HEK293 (cell line): ENCODE measurements at regions not wholly inside any gene's neighbourhood (a gene's known extent, or its start where the extent isn't known, plus 50 kb on each side); places are given as distances from the start of the nearest gene placed in this dataset.
A peak's percentile ranks its signal among the peaks of the same experiment; 100 is the strongest.
"Not testable (repeated sequence)": the region's sequence is repeated elsewhere in the genome, so short reads cannot be mapped to it uniquely, and the experiment has no call there.

ENCODE experiments used
- CTCF ChIA-PET: fragments of 350-600 bp; formaldehyde crosslinking; extraction: SDS; loops from one replicate; lab custom pipeline; 2021; ENCODE audit warnings: antibody characterized with exemption; lab: Yijun Ruan, JAX
- POLR2A ChIA-PET: fragments of 300-600 bp; formaldehyde crosslinking; extraction: SDS; loops from one replicate; lab custom pipeline; 2020; ENCODE audit warnings: antibody characterized with exemption, inconsistent platforms; lab: Yijun Ruan, JAX
- H3K27ac ChIP-seq: fragments of 200-500 bp; sonication (Bioruptor generic); 2 replicates; pipeline ENCODE4 v1.5.1; 2014; ENCODE audit warnings: low read depth, low read length, control low read depth, inconsistent platforms; ENCODE audit errors: extremely low read depth
- H3K36me3 ChIP-seq, 2 experiments: fragments of 200-500 bp in 1 of 2; sonication (Bioruptor generic) in 1 of 2; 1 replicate in 1 of 2; 2 replicates in 1 of 2; pipeline ENCODE4 v1.5.1; 2014 to 2017; ENCODE audit warnings: inconsistent platforms in 2 of 2, low read length in 2 of 2; ENCODE audit not compliant: control insufficient read depth in 2 of 2, insufficient read depth in 1 of 2
- H3K4me1 ChIP-seq: fragments of 200-500 bp; sonication (Bioruptor generic); 2 replicates; pipeline ENCODE4 v1.5.1; 2014; ENCODE audit warnings: mild to moderate bottlenecking, low read length, inconsistent platforms; ENCODE audit not compliant: control insufficient read depth, insufficient read depth
- H3K4me3 ChIP-seq: 2 replicates; pipeline ENCODE4 v1.5.1; 2011; ENCODE audit warnings: low read depth, mild to moderate bottlenecking, control low read depth, low read length, moderate library complexity
- H3K9me3 ChIP-seq: fragments of 200-500 bp; sonication (Bioruptor generic); 2 replicates; pipeline ENCODE4 v1.5.1; 2014; ENCODE audit warnings: low read depth, low read length, inconsistent platforms; ENCODE audit not compliant: control insufficient read depth, insufficient read depth
- ATF2 ChIP-seq: fragments of 450-650 bp; formaldehyde crosslinking; IDR thresholded peaks from 2 replicates; pipeline ENCODE4 v1.5.1; 2016; ENCODE audit warnings: missing biosample characterization, missing genetic modification characterization, low read depth
- GLI2 ChIP-seq: fragments of 450-650 bp; formaldehyde crosslinking; IDR thresholded peaks from 2 replicates; pipeline ENCODE4; 2017; ENCODE audit warnings: missing biosample characterization, missing genetic modification characterization, low read depth, borderline replicate concordance
- GLIS2 ChIP-seq: fragments of 450-650 bp; formaldehyde crosslinking; IDR thresholded peaks from 2 replicates; pipeline ENCODE4 v1.5.1; 2016; ENCODE audit warnings: missing biosample characterization, missing genetic modification characterization
- KLF1 ChIP-seq: fragments of 450-650 bp; formaldehyde crosslinking; IDR thresholded peaks from 2 replicates; pipeline ENCODE4 v1.5.1; 2016; ENCODE audit warnings: missing biosample characterization, missing genetic modification characterization
- PATZ1 ChIP-seq: fragments of 450-650 bp; formaldehyde crosslinking; IDR thresholded peaks from 2 replicates; pipeline ENCODE4 v1.5.1; 2016; ENCODE audit warnings: missing biosample characterization, missing genetic modification characterization
- PRDM10 ChIP-seq: fragments of 450-650 bp; formaldehyde crosslinking; IDR thresholded peaks from 2 replicates; pipeline ENCODE4 v1.5.1; 2016; ENCODE audit warnings: missing biosample characterization, missing genetic modification characterization
- SP2 ChIP-seq: fragments of 450-650 bp; formaldehyde crosslinking; IDR thresholded peaks from 2 replicates; pipeline ENCODE4 v1.5.1; 2016; ENCODE audit warnings: missing biosample characterization, missing genetic modification characterization
- ZNF146 ChIP-seq: fragments of 450-650 bp; formaldehyde crosslinking; IDR thresholded peaks from 2 replicates; pipeline ENCODE4 v1.5.1; 2016; ENCODE audit warnings: missing biosample characterization, missing genetic modification characterization
- ZNF211 ChIP-seq: fragments of 450-650 bp; formaldehyde crosslinking; IDR thresholded peaks from 2 replicates; pipeline ENCODE4 v1.5.1; 2016; ENCODE audit warnings: low read depth, missing biosample characterization, missing genetic modification characterization
- ZNF335 ChIP-seq: fragments of 450-650 bp; formaldehyde crosslinking; conservative IDR thresholded peaks from 2 replicates; pipeline ENCODE4 v1.5.1; 2016; ENCODE audit warnings: missing biosample characterization, missing genetic modification characterization
- ZNF514 ChIP-seq: fragments of 450-650 bp; formaldehyde crosslinking; IDR thresholded peaks from 2 replicates; pipeline ENCODE4 v1.5.1; 2016; ENCODE audit warnings: missing biosample characterization, missing genetic modification characterization
- ZNF530 ChIP-seq: fragments of 450-650 bp; formaldehyde crosslinking; IDR thresholded peaks from 2 replicates; pipeline ENCODE4 v1.5.1; 2016; ENCODE audit warnings: low read depth, missing biosample characterization, missing genetic modification characterization
- ZNF555 ChIP-seq: fragments of 450-650 bp; formaldehyde crosslinking; conservative IDR thresholded peaks from 2 replicates; pipeline ENCODE4 v1.5.1; 2017; ENCODE audit warnings: missing biosample characterization, mild to moderate bottlenecking, missing genetic modification characterization, inconsistent platforms
- ZNF558 ChIP-seq: fragments of 450-650 bp; formaldehyde crosslinking; IDR thresholded peaks from 2 replicates; pipeline ENCODE4 v1.5.1; 2016; ENCODE audit warnings: missing biosample characterization, missing genetic modification characterization
- ZNF580 ChIP-seq: fragments of 450-650 bp; formaldehyde crosslinking; IDR thresholded peaks from 2 replicates; pipeline ENCODE4 v1.5.1; 2016; ENCODE audit warnings: missing biosample characterization, missing genetic modification characterization
- ZSCAN4 ChIP-seq: fragments of 450-650 bp; formaldehyde crosslinking; IDR thresholded peaks from 2 replicates; pipeline ENCODE4 v1.5.1; 2017; ENCODE audit warnings: missing biosample characterization, missing genetic modification characterization

GRCh38 chr10:61010863-61011262 lies 66.9 kb upstream of the RHOBTB1 start (continued):
- TF ChIP-seq ZSCAN4 (tag by site-specific recombination) (no peak), ZNF555 (tag by site-specific recombination) (no peak), ZNF530 (tag by site-specific recombination) (no peak), GLI2 (tag by site-specific recombination) (no peak), ATF2 (tag by site-specific recombination) (no peak)

- POLR2A ChIA-PET = not testable (repeated sequence)
These were observed 59.1 kb upstream of the RHOBTB1 start for GRCh38 chr10:61003069-61003468.

GRCh38 chr10:61001731-61002122 lies 57.7 kb upstream of the RHOBTB1 start:
- Histone ChIP-seq H3K27ac (peak overlapping the region; percentile 38; the same call in 1 of the 2 replicates), H3K9me3 (no peaks in the 10 kb centered on the region), H3K36me3 (no peaks in the 10 kb centered on the region), H3K4me3 (peak overlapping the region; percentile 62), H3K4me1 (peaks cover 3% of the 10 kb centered on the region; the same call in 1 of the 2 replicates)
- POLR2A ChIA-PET = no interaction called here
- CTCF ChIA-PET = no interaction called here
- peak; percentile 19; the same call in 1 of the 2 replicates for TF ChIP-seq SP2
- peak; percentile 13; the same call in 1 of the 2 replicates for TF ChIP-seq KLF1
- TF ChIP-seq PRDM10 (tag by site-specific recombination) = peak; percentile 30; the same call in 1 of the 2 replicates
- peak; percentile 14 for TF ChIP-seq PATZ1 (tag by site-specific recombination)
- TF ChIP-seq ZNF211 (tag by site-specific recombination) = no peak
- no peak for TF ChIP-seq ZNF514 (tag by site-specific recombination)
- TF ChIP-seq ZNF558 (tag by site-specific recombination) = peak; percentile 92
- TF ChIP-seq GLIS2 (tag by site-specific recombination) = peak; percentile 6; the same call in 1 of the 2 replicates
- peak; percentile 76 for TF ChIP-seq ZNF335

More at GRCh38 chr10:61003069-61003468, 59.1 kb upstream of the RHOBTB1 start:
- H3K36me3 ChIP-seq, CTCF ChIA-PET, H3K4me3 ChIP-seq, H3K4me1 ChIP-seq, H3K27ac ChIP-seq, H3K9me3 ChIP-seq: not testable (repeated sequence)
- peak; percentile 58; the same call in 1 of the 2 replicates for TF ChIP-seq ZNF580 (tag by site-specific recombination)
- peak; percentile 94 for TF ChIP-seq ZNF146 (tag by site-specific recombination)
